HepG2 (cell line): ENCODE measurements at regions not wholly inside any gene's neighbourhood (a gene's known extent, or its start where the extent isn't known, plus 50 kb on each side); places are given as distances from the start of the nearest gene placed in this dataset.

Experiments used
- ATAC-seq: fragments of 200-7000 bp; cut with Tn5 transposase; 3 replicates; pipeline ENCODE4 v1.9.1; 2020; ENCODE audit warnings: mild to moderate bottlenecking, moderate library complexity
- BruUV-seq: library from RNA; stranded (reverse); fragments of 400-500 nt; replicated peaks from 2 replicates; lab custom pipeline; 2021; lab: Mats Ljungman, UMichigan
- CTCF ChIA-PET: fragments of 300-600 bp; formaldehyde crosslinking; extraction: SDS; loops from one replicate; lab custom pipeline; 2021; ENCODE audit warnings: low total read pairs, inconsistent platforms, low intra/inter-chr PET ratio; lab: Yijun Ruan, JAX
- POLR2A ChIA-PET: fragments of 350-600 bp; sonication (Branson Sonifier 250); formaldehyde crosslinking; loops from one replicate; lab custom pipeline; 2020; ENCODE audit warnings: antibody characterized with exemption, inconsistent platforms; lab: Yijun Ruan, JAX
- DNase-seq: peaks from one replicate; pipeline ENCODE4 v3.0.0-alpha.2; 2015; ENCODE audit warnings: low spot score
- FAIRE-seq: peaks from 3 replicates; lab custom pipeline; 2011; peaks lifted over from hg19 to GRCh38; lab: Jason Lieb, UNC
- H2AFZ ChIP-seq: one replicate; pipeline ENCODE4 v1.6.1; 2011; ENCODE audit warnings: low read length, inconsistent platforms
- H3K27ac ChIP-seq: fragments of 300-600 bp; 3 replicates; pipeline ENCODE4 v1.8.0; 2011; ENCODE audit warnings: mixed run types, mild to moderate bottlenecking, mixed read lengths, low read length, inconsistent platforms; ENCODE audit not compliant: insufficient read depth; ENCODE audit errors: extremely low read length
- H3K27me3 ChIP-seq, 2 experiments: fragments of 200-600 bp in 1 of 2; 2 replicates in 1 of 2; 3 replicates in 1 of 2; pipeline versions ENCODE4 v1.6.0 to v1.8.0; 2011; ENCODE audit warnings: low read length in 2 of 2, mild to moderate bottlenecking in 2 of 2, moderate library complexity in 2 of 2, inconsistent platforms in 1 of 2; ENCODE audit not compliant: insufficient read depth in 2 of 2, control insufficient read depth in 1 of 2
- H3K36me3 ChIP-seq, 2 experiments: fragments of 200-600 bp in 1 of 2; replicated peaks in 1 of 2; 2 replicates in 1 of 2; 3 replicates in 1 of 2; pipeline versions ENCODE4 v1.5.1 to v1.8.0; 2011; ENCODE audit warnings: low read length in 2 of 2, inconsistent platforms in 1 of 2; ENCODE audit not compliant: insufficient read depth in 2 of 2, control insufficient read depth in 1 of 2
- H3K4me1 ChIP-seq: 2 replicates; pipeline ENCODE4 v1.5.1; 2012; ENCODE audit warnings: low read length, inconsistent platforms; ENCODE audit not compliant: insufficient read depth
- H3K4me2 ChIP-seq: 2 replicates; pipeline ENCODE4 v1.6.0; 2011; ENCODE audit warnings: low read depth, low read length, inconsistent platforms
- H3K4me3 ChIP-seq, 3 experiments: fragments of 200-600 bp in 1 of 3; sonication (generic), shearing (Covaris generic) in 1 of 3; replicated peaks in 1 of 3; 2 replicates each; pipeline ENCODE4 v1.5.1; 2011 to 2016; ENCODE audit warnings: low read length in 3 of 3, inconsistent platforms in 2 of 3, low read depth in 2 of 3, mild to moderate bottlenecking in 2 of 3, control low read depth in 1 of 3, mixed read lengths in 1 of 3; ENCODE audit not compliant: insufficient read depth in 1 of 3
- H3K79me2 ChIP-seq: one replicate; pipeline ENCODE4 v1.6.1; 2011; ENCODE audit warnings: low read length, inconsistent platforms; ENCODE audit not compliant: insufficient read depth
- H3K9ac ChIP-seq: 2 replicates; pipeline ENCODE4 v1.6.0; 2011; ENCODE audit warnings: mild to moderate bottlenecking, low read depth, low read length, inconsistent platforms; ENCODE audit not compliant: insufficient read depth
- H3K9me3 ChIP-seq: 2 replicates; pipeline ENCODE4 v1.5.1; 2012; ENCODE audit warnings: mild to moderate bottlenecking, low read length
- H4K20me1 ChIP-seq: 2 replicates; pipeline ENCODE4 v1.6.0; 2011; ENCODE audit warnings: inconsistent platforms, mild to moderate bottlenecking, low read length, moderate library complexity; ENCODE audit not compliant: insufficient read depth
- DMTF1 ChIP-seq: sonication (generic); formaldehyde crosslinking; IDR thresholded peaks from 2 replicates; pipeline ENCODE4 v1.4.0; 2020; ENCODE audit warnings: mild to moderate bottlenecking, missing genetic modification reagents
- ISL2 ChIP-seq: sonication (generic); formaldehyde crosslinking; IDR thresholded peaks from 2 replicates; pipeline ENCODE4 v1.5.0; 2020; ENCODE audit warnings: missing genetic modification reagents
- NR1H2 ChIP-seq: sonication (generic); formaldehyde crosslinking; IDR thresholded peaks from 2 replicates; pipeline ENCODE4 v1.8.1; 2022; ENCODE audit warnings: low read depth, missing genetic modification reagents, borderline replicate concordance
- TSC22D2 ChIP-seq: sonication (generic); formaldehyde crosslinking; IDR thresholded peaks from 2 replicates; pipeline ENCODE4 v1.5.1; 2020; ENCODE audit warnings: missing genetic modification reagents, mild to moderate bottlenecking, borderline replicate concordance
- ZBED4 ChIP-seq: sonication (generic); formaldehyde crosslinking; IDR thresholded peaks from 2 replicates; pipeline ENCODE4 v1.4.0; 2020; ENCODE audit warnings: missing genetic modification reagents, borderline replicate concordance
- ZBTB7A ChIP-seq: sonication (generic); formaldehyde crosslinking; IDR thresholded peaks from 2 replicates; pipeline ENCODE4 v1.8.0; 2022; ENCODE audit warnings: mild to moderate bottlenecking, missing genetic modification reagents
- ZBTB7B ChIP-seq: sonication (generic); formaldehyde crosslinking; IDR thresholded peaks from 2 replicates; pipeline ENCODE4 v1.4.0; 2020; ENCODE audit warnings: missing genetic modification reagents
- ZNF180 ChIP-seq: sonication (generic); formaldehyde crosslinking; IDR thresholded peaks from 2 replicates; pipeline ENCODE4 v1.4.0; 2020; ENCODE audit warnings: low read depth, missing genetic modification reagents, borderline replicate concordance
- ZNF496 ChIP-seq: sonication (generic); formaldehyde crosslinking; IDR thresholded peaks from 2 replicates; pipeline ENCODE4 v1.8.1; 2023; ENCODE audit warnings: mild to moderate bottlenecking, moderate library complexity, missing genetic modification reagents; ENCODE audit not compliant: insufficient replicate concordance
- whole genome bisulfite sequencing: methylation state at CpG from one replicate; pipeline ENCODE4 v1.1.6; 2017; ENCODE audit warnings: low lambda C conversion rate; 5-methylcytosine and 5-hydroxymethylcytosine counted together
- in situ Hi-C: cut with HindIII; loops from 2 replicates; pipeline ENCODE4 v1.10.0; 2017; ENCODE audit warnings: low pct_unique_long_range_greater_than_20kb; ENCODE audit not compliant: extremely low pct_ligation_motif_present
- intact Hi-C: fragments of 100-400 bp; cut with micrococcal nuclease; formaldehyde crosslinking; loops from one replicate; pipeline ENCODE4 v1.10.0; 2022; ENCODE audit not compliant: unreplicated experiment
- TF ChIP-seq, protein P1 (sequence below): sonication (generic); formaldehyde crosslinking; conservative IDR thresholded peaks from 2 replicates; pipeline ENCODE4 v1.4.0; 2020; ENCODE audit warnings: missing genetic modification reagents
- TF ChIP-seq, protein P2 (sequence below): sonication (generic); formaldehyde crosslinking; IDR thresholded peaks from 2 replicates; pipeline ENCODE4 v1.5.1; 2020; ENCODE audit warnings: missing genetic modification reagents, mild to moderate bottlenecking, borderline replicate concordance
- TF ChIP-seq, protein P3 (sequence below): IDR thresholded peaks from 2 replicates; pipeline ENCODE4 v1.6.1; 2012; ENCODE audit warnings: inconsistent platforms

DNA sequence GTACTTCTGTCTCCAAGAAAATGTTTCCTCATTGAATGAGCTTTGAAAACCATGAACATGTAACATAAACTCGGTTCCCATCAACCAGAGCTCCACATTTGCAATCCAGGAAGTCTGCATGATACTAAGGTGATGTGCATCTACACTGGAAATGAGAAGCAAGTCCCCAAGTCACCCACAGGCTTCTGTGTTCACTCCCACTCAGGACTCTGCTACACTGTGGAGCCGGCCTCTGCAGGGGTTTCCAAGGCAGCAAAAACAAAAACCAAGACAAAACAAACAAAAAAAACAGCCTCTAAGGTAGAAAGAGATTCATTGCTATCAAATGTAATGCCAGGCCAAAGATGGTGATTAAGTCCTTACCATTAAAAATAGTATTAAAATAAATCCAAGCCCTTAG lies 593.7 kb downstream of the IRX1 start:
- FAIRE-seq (no peak), ATAC-seq (peak; percentile 54)
- Histone ChIP-seq H3K36me3 (no peaks in the 10 kb centered on the region), H3K4me3 (no peak overlapping the region), H3K27ac (no peak overlapping the region)
- WGBS, result 4% methylated on average over 2 of the region's 2 CpGs
- BruUV-seq, result no TSS peak
- TF ChIP-seq TSC22D2, result no peak
- no peak for TF ChIP-seq ZNF496 (CRISPR knock-in tag)
- TF ChIP-seq, protein P1, sequence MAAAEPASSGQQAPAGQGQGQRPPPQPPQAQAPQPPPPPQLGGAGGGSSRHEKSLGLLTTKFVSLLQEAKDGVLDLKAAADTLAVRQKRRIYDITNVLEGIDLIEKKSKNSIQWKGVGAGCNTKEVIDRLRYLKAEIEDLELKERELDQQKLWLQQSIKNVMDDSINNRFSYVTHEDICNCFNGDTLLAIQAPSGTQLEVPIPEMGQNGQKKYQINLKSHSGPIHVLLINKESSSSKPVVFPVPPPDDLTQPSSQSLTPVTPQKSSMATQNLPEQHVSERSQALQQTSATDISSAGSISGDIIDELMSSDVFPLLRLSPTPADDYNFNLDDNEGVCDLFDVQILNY (CRISPR knock-in tag), result no peak
- TF ChIP-seq ZBTB7A (CRISPR knock-in tag), result no peak
- no peak for TF ChIP-seq NR1H2 (CRISPR knock-in tag)
- no peak for TF ChIP-seq ISL2
- TF ChIP-seq, protein P2, sequence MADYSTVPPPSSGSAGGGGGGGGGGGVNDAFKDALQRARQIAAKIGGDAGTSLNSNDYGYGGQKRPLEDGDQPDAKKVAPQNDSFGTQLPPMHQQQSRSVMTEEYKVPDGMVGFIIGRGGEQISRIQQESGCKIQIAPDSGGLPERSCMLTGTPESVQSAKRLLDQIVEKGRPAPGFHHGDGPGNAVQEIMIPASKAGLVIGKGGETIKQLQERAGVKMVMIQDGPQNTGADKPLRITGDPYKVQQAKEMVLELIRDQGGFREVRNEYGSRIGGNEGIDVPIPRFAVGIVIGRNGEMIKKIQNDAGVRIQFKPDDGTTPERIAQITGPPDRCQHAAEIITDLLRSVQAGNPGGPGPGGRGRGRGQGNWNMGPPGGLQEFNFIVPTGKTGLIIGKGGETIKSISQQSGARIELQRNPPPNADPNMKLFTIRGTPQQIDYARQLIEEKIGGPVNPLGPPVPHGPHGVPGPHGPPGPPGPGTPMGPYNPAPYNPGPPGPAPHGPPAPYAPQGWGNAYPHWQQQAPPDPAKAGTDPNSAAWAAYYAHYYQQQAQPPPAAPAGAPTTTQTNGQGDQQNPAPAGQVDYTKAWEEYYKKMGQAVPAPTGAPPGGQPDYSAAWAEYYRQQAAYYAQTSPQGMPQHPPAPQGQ (CRISPR knock-in tag), result no peak
- no peak for TF ChIP-seq DMTF1 (CRISPR knock-in tag)
- TF ChIP-seq ZNF180, result no peak
- TF ChIP-seq ZBTB7B, result no peak
- no peak for TF ChIP-seq ZBED4 (CRISPR knock-in tag)
- TF ChIP-seq, protein P3, sequence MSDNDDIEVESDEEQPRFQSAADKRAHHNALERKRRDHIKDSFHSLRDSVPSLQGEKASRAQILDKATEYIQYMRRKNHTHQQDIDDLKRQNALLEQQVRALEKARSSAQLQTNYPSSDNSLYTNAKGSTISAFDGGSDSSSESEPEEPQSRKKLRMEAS, result no peak
- TF ChIP-seq, all 625 proteins: peak for 0
- Histone ChIP-seq H3K4me1 (no peaks in the 10 kb centered on the region), H3K4me2 (no peak overlapping the region), H3K9me3 (peaks cover 20% of the 10 kb centered on the region; the same call in 1 of the 2 replicates), H3K27me3 (no peaks in the 10 kb centered on the region), H4K20me1 (no peaks in the 10 kb centered on the region), H2AFZ (no peak overlapping the region), H3K79me2 (no peaks in the 10 kb centered on the region), H3K9ac (no peak overlapping the region)
- POLR2A ChIA-PET, result no interaction called here
- DNase-seq, result no peak
- CTCF ChIA-PET, result no interaction called here
- intact Hi-C loops, result no loop called here
- in situ Hi-C loops, result no loop called here
